GM18951 (cell line): ENCODE measurements at regions not wholly inside any gene's neighbourhood (a gene's known extent, or its start where the extent isn't known, plus 50 kb on each side); places are given as distances from the start of the nearest gene placed in this dataset.

Experiments
- POLR2A ChIP-seq: IDR thresholded peaks from 4 replicates; pipeline ENCODE4 v1.6.1; 2011; ENCODE audit warnings: mild to moderate bottlenecking; ENCODE audit not compliant: insufficient read length, insufficient read depth; ENCODE audit errors: extremely low read depth
- in situ Hi-C: fragments of 300-500 bp; cut with MboI; formaldehyde crosslinking; loops from one replicate; pipeline ENCODE4 v1.12.0; 2022; ENCODE audit warnings: low sequenced_read_pairs, mixed read lengths, inconsistent platforms; ENCODE audit not compliant: unreplicated experiment

- in situ Hi-C loops = loop anchor here (25.0 kb wide), 1 partner anchor 228 kb away; no protein-coding TSS in a partner anchor
- no peak for TF ChIP-seq POLR2A
Measured at GRCh38 chr10:78959217-78959923, 109.4 kb upstream of the ZMIZ1 start.

GRCh38 chr10:78959924-78960285 is 108.9 kb upstream of the ZMIZ1 start:
- in situ Hi-C loops = loop anchor here (25.0 kb wide), 1 partner anchor 227 kb away; no protein-coding TSS in a partner anchor
- TF ChIP-seq POLR2A = no peak

GRCh38 chr10:78960316-78960800 is 108.4 kb upstream of the ZMIZ1 start:
- TF ChIP-seq POLR2A = no peak
- in situ Hi-C loops = loop anchor here (25.0 kb wide), 1 partner anchor 227 kb away; no protein-coding TSS in a partner anchor

- no peak for TF ChIP-seq POLR2A
- in situ Hi-C loops = loop anchor here (25.0 kb wide), 1 partner anchor 226 kb away; no protein-coding TSS in a partner anchor
Measured at GRCh38 chr10:78961760-78962159, 107.0 kb upstream of the ZMIZ1 start.

- in situ Hi-C loops = loop anchor here (25.0 kb wide), 1 partner anchor 224 kb away; no protein-coding TSS in a partner anchor
- TF ChIP-seq POLR2A = no peak
Measured at GRCh38 chr10:78963074-78964034, 105.4 kb upstream of the ZMIZ1 start.

- in situ Hi-C loops = loop anchor here (25.0 kb wide), 1 partner anchor 223 kb away; no protein-coding TSS in a partner anchor
Measured at GRCh38 chr10:78964274-78964951, 104.4 kb upstream of the ZMIZ1 start.

GRCh38 chr10:78964952-78965633 is 103.7 kb upstream of the ZMIZ1 start:
- in situ Hi-C loops = loop anchor here (25.0 kb wide), 1 partner anchor 222 kb away; no protein-coding TSS in a partner anchor
- no peak for TF ChIP-seq POLR2A

More at GRCh38 chr10:78964274-78964951, 104.4 kb upstream of the ZMIZ1 start:
- no peak for TF ChIP-seq POLR2A

- in situ Hi-C loops = loop anchor here (25.0 kb wide), 1 partner anchor 221 kb away; no protein-coding TSS in a partner anchor
- no peak for TF ChIP-seq POLR2A
Measured at GRCh38 chr10:78966182-78966787, 102.5 kb upstream of the ZMIZ1 start.

- TF ChIP-seq POLR2A = no peak
- in situ Hi-C loops = loop anchor here (25.0 kb wide), 1 partner anchor 220 kb away; no protein-coding TSS in a partner anchor
Measured at GRCh38 chr10:78966844-78967488, 101.8 kb upstream of the ZMIZ1 start.

- TF ChIP-seq POLR2A = no peak
- in situ Hi-C loops = loop anchor here (25.0 kb wide), 1 partner anchor 219 kb away; no protein-coding TSS in a partner anchor
Measured at GRCh38 chr10:78968300-78968942, 100.3 kb upstream of the ZMIZ1 start.

GRCh38 chr10:78968943-78969342 is 99.8 kb upstream of the ZMIZ1 start:
- no peak for TF ChIP-seq POLR2A
- in situ Hi-C loops = loop anchor here (25.0 kb wide), 1 partner anchor 218 kb away; no protein-coding TSS in a partner anchor

- in situ Hi-C loops = loop anchor here (25.0 kb wide), 1 partner anchor 218 kb away; no protein-coding TSS in a partner anchor
- TF ChIP-seq POLR2A = no peak
Measured at GRCh38 chr10:78969719-78970118, 99.0 kb upstream of the ZMIZ1 start.
